Sigmoid colon (tissue), 4 donors: ENCODE measurements at regions not wholly inside any gene's neighbourhood (a gene's known extent, or its start where the extent isn't known, plus 50 kb on each side); places are given as distances from the start of the nearest gene placed in this dataset.

Source experiments
- EP300 ChIP-seq, 4 donors: sonication (generic); formaldehyde crosslinking; IDR thresholded peaks; one replicate each; pipeline ENCODE4 v1.6.1; 2017; ENCODE audit warnings: antibody characterized with exemption in 4 of 4
- POLR2A ChIP-seq, 2 donors: fragments of 450-650 bp; IDR thresholded peaks; one replicate each; pipeline ENCODE4 v1.6.1; 2016; ENCODE audit warnings: antibody characterized with exemption in 2 of 2, mild to moderate bottlenecking in 2 of 2, moderate library complexity in 2 of 2
- POLR2AphosphoS5 ChIP-seq, 4 donors: sonication (generic); formaldehyde crosslinking; IDR thresholded peaks; one replicate each; pipeline ENCODE4 v1.6.1; 2017; ENCODE audit warnings: antibody characterized with exemption in 4 of 4
- TF ChIP-seq, protein P1 (sequence below), 4 experiments: fragments of 450-650 bp in 3 of 4; fragments of 200-600 bp in 1 of 4; IDR thresholded peaks; one replicate each; pipeline ENCODE4 v1.5.1; 2016 to 2019; ENCODE audit warnings: antibody characterized with exemption in 4 of 4, mild to moderate bottlenecking in 3 of 4, moderate library complexity in 2 of 4

DNA sequence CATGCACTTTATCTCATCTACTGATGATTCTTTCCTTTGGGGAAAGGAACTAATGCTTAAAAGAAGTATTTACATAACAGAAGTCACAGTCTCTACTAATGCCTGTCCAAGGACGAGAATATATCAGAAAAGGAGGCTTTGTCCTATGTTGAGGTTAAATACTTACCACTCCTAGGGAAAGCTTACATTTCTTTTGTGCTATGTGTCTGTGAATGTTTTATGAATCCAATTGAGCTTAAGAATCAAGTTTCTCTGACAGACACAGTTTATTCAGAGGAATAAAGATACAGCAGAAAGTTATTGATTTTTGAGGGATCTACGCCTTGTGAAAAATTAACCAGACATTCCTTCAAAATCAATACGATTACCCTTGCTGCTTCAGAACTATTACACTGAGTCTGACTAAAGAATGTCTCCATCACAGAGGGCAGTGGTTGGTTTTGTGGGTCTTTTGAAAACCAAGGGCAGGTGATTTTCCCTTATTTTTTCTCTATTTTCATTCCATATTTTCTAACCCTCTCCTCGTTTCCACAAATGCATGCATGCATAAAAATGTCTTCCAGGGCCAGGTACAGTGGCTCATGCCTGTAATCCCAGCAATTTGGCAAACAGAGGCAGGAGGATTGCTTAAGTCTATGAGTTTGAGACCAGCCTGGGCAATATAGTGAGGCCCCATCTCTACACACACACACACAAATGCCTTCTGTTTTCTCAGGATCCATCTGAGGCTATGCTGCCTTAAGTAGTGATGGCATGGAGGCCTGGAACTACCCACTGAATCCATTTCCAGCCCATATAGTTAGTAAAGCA lies 1095.1 kb downstream of the GALC start:
- TF ChIP-seq, protein P1, sequence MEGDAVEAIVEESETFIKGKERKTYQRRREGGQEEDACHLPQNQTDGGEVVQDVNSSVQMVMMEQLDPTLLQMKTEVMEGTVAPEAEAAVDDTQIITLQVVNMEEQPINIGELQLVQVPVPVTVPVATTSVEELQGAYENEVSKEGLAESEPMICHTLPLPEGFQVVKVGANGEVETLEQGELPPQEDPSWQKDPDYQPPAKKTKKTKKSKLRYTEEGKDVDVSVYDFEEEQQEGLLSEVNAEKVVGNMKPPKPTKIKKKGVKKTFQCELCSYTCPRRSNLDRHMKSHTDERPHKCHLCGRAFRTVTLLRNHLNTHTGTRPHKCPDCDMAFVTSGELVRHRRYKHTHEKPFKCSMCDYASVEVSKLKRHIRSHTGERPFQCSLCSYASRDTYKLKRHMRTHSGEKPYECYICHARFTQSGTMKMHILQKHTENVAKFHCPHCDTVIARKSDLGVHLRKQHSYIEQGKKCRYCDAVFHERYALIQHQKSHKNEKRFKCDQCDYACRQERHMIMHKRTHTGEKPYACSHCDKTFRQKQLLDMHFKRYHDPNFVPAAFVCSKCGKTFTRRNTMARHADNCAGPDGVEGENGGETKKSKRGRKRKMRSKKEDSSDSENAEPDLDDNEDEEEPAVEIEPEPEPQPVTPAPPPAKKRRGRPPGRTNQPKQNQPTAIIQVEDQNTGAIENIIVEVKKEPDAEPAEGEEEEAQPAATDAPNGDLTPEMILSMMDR (IDR thresholded peaks at IDR 0.05): no peak
- TF ChIP-seq POLR2AphosphoS5 (IDR thresholded peaks at IDR 0.05): no peak
- TF ChIP-seq POLR2A (IDR thresholded peaks at IDR 0.05): no peak
- no peak for TF ChIP-seq EP300 (IDR thresholded peaks at IDR 0.05)
